GM21529 (cell line): ENCODE measurements at regions not wholly inside any gene's neighbourhood (a gene's known extent, or its start where the extent isn't known, plus 50 kb on each side); places are given as distances from the start of the nearest gene placed in this dataset.
"Not testable (repeated sequence)": the region's sequence is repeated elsewhere in the genome, so short reads cannot be mapped to it uniquely, and the experiment has no call there.

Source experiments
- ATAC-seq: cut with Tn5 transposase; IDR thresholded peaks from one replicate; pipeline ENCODE4 v1.9.1; 2021; ENCODE audit not compliant: unreplicated experiment

DNA sequence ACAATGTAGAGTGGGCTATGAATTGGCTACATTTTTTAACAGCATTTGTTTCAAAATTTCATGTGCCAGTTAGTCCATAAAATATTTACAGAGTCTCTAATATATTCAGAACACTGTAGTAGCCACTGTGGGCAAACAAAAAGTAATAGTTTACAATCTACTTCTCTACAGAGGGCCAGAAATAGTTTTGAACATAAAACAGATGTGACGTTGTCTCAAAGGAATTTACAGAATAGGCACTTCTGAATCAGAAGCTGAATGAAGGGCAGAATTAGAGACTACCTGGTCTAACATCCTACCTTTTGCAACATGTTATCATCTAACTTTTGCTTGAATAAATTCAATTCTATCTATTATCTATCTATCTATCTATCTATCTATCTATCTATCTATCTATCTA, 811.9 kb upstream of the EPHA5 start:
- no peak for ATAC-seq

DNA sequence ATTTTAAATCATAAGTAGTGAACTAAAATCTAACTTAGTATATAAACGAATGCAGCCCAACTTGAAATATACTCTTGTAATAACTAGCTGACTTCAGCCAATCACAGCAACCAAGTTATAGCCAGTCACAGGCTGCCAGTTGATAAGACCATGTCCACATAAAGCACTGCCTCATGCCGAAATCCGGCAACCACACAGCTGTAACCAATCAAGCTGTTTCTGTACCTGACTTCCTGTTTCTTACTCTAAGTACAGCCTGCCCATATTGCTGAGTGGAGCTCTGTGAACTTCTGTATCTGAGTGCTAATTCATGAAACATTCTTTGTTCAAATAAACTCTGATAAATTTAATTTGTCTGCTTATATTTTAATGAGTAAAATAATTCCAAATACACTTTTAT, 805.3 kb upstream of the EPHA5 start:
- ATAC-seq: no peak

DNA sequence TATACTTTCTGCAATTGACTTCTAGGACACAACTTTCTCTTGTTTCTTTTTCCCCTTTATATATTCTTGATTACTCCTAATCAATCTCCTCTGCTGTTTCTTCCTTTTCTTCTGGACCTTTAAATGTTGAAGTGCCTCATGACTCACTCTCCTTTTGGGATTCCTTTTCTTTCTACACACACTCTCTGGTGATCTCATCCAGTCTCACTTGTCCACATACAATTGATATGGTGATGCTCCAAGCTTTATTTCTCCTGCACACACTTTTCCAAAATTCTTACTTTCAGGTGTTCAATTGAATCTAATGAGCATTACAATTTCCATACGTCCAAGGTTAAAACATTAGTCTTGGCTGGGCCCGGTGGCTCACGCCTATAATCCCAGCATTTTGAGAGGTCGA, 794.8 kb upstream of the EPHA5 start:
- ATAC-seq: no peak

GRCh38 chr4:66462890-66463289, 792.6 kb upstream of the EPHA5 start:
- not testable (repeated sequence) for ATAC-seq

DNA sequence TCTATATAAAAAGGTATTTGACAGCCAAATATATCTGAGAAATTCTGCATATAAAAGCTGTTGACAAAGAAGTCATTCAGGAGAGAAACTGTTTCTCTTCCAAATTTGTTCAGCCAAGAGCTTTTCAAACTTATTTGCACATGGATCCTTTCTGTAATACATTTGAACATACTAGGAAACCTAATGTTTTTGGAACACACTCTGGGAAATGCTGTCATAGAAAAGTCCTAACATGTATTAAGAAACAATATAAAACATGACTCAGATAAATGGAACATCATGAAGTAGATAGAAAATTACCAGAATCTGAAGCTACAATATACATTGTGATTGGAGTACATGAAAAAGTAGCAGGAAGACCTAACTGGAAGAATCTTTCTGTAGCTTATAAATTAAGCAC, 781.5 kb upstream of the EPHA5 start:
- ATAC-seq: no peak

GRCh38 chr4:66443008-66443407, 772.7 kb upstream of the EPHA5 start:
- ATAC-seq: no peak

DNA sequence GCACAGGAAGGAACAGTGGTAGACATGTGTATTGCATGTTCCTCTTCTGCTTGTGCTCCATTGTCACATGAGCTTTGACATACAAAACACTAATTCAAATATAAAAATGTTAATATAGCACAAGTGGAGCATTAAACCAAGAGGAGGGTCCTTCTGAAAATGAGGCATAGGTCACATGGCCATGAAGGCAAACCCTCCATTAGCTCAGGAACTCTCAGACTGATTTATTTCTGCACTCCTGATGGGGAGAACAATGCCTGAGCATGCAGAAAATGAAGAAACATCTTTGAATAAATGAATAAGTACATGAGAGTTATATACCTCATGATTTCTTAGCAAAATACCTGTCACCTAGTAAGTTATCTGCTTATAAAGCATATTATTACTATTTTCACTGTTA, 769.2 kb upstream of the EPHA5 start:
- no peak for ATAC-seq

GRCh38 chr4:66433706-66434105, 763.4 kb upstream of the EPHA5 start:
- no peak for ATAC-seq

DNA sequence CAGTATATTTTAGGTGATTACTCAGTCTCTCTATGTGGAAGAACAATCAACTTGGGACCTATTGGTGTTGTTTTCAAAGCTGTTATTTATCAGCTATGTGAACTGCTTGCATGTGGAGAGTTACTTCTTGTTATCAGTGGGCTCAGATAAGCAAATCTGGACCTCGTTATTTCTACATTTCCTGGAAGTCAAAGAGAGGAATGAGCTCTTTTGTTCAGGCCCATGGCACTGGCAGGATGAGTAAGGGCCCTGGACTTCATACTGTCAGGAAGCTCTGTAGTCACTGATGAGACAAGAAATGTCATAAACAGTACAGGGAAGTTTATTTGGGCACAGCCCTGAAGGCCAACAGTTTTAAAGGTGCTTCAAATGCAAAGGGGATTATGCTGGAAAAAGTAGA, 760.6 kb upstream of the EPHA5 start:
- no peak for ATAC-seq

DNA sequence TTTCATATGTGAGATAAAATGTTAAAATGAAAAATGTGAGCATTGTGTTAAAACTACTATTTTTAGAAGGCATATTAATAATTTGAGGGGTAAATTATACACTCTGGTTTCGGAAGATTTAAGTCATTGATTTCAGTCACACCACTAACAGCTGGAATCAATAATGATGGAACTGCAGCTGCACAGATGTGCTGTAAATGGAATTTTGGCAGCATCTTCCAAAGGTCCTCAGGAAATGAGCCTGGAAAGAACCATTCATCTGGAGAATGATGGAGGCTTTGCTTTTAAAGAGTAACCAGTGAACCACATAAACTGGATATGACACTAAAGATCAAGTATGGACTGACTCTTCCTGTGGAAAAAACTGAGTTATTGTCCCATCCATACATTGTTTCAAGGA, 759.0 kb upstream of the EPHA5 start:
- ATAC-seq: no peak

DNA sequence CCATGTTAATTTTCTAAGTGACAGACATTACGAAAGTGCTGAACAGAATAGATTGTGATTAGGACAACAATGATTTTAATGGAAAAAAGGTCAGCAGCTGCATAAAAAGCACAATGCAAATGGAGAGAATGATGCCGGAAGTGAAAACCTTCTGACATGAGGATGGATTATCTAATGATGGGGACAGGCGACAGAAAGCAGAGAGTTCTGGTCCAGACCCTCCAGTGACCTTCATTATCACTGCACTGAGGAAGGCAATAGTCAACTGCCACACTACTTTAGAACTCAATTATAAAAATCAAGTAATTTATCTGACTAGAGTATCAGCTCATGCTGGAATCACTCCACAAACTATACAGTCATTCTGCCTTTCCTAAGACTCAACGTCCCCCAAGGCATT, 746.1 kb upstream of the EPHA5 start:
- ATAC-seq: no peak

DNA sequence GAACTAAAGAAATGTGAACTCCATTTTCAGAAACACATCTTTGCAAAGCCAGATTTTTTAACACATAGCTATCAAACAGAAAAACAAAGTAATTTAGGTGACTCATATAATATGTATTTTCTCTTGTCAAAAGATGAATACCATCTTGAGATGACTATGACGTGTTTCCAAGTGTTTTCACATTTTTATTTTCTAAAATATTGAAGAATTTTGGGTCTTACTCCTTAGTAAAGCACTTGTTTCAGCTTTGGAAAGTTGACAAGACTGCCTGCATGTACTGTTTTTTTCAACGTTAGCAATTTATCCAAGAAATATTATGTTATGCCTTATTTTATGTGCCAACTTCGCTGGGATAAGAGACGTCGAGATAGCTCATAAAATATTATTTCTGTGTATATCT, 733.9 kb upstream of the EPHA5 start:
- no peak for ATAC-seq

- no peak for ATAC-seq
Measured at GRCh38 chr4:66376921-66377320, 706.6 kb upstream of the EPHA5 start.

DNA sequence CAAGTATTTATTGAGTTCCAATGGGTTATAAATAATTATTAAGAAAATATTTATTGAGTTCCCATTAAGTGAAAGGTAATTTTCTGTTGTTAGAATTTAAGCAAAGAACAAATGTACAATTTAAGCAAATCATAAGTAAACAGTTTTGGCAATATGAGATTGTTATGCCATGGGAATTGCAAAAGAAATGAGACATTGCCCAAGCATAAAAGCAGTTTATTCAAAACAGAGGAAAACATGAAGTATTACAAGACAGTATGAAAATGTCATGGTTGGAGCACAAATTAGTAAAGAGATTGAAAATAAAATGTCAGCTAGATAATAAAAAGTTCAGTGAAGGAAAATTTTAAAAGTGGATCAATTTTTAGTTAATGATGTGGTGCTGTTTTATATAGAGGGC, 706.1 kb upstream of the EPHA5 start:
- ATAC-seq: no peak

- ATAC-seq: no peak
Measured at GRCh38 chr4:66373268-66373667, 703.0 kb upstream of the EPHA5 start.

- ATAC-seq: no peak
Measured at GRCh38 chr4:66372706-66373105, 702.4 kb upstream of the EPHA5 start.

DNA sequence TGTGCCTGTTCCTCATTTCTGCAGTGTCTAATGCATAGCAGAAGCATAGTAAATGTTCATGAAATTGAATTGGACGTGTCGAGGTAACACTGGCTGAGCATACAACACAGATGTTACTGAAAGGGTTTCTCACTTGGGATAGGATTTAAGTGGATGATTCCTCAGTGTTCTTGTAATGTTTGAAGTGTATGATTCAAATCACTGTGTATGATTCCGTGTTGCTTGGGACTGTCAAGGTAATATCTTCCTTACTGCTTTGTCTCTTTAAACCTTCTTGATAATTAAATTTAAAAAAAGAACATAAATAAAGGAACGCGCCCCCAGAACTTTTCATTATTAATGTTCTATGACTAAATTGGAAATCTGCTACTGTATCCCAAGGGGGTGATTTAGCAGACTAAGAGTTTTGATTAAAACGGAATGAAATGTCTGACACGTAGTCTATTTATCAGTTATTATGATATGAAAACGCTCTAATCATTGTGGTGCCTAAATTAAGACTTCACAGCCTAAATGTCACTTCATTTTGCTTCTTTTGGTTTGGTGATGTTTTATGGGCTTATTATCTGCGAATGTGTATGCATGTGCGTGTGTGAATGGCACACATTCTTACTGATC, 696.9 kb upstream of the EPHA5 start:
- ATAC-seq: no peak

GRCh38 chr4:66360395-66360794, 690.1 kb upstream of the EPHA5 start:
- ATAC-seq: not testable (repeated sequence)

DNA sequence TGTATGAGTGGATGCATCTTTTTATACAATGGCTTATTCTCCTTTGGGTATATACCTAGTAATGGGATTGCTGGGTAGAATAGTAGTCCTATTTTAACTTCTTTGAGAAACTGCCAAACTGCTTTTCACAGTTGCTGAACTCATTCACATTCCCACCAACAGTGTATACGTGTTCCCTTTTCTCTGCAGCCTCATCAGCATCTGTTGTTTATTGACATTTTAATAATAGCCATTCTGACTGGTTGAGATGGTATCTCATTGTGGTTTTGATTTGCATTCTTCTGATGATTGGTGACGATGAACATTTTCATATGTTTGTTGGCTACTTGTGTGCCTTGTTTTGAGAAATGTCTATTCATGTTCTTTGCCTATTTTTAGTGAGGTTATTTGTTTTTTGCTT, 687.0 kb upstream of the EPHA5 start:
- ATAC-seq: no peak

GRCh38 chr4:66355328-66355727, 685.0 kb upstream of the EPHA5 start:
- no peak for ATAC-seq

- ATAC-seq: no peak
Measured at GRCh38 chr4:66351761-66352160, 681.5 kb upstream of the EPHA5 start.

DNA sequence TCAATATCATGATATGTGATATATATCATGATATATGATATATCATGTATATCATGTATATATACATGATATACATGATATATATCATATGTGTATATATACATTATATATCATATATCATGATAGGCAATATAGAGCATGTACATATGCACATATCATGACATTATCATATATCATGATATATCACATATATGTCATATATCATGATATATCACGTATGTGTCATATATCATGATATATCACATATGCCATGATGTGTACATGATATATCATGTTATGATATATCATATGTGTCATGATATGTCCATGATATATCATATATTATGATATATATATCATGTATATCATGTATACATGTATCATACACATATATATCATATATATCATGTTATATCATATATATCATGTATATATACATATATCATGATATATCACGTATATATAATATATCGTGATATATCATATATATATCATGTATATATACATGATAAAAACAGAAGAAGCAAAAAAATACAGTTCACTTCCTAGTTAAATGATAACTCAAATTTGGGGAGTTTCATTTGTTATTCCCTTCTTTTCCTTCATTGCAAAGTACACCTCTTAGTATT, 670.1 kb upstream of the EPHA5 start:
- no peak for ATAC-seq

- no peak for ATAC-seq
Measured at GRCh38 chr4:66339007-66339406, 668.7 kb upstream of the EPHA5 start.
